NCI-H2227 (cell line): ENCODE measurements at regions not wholly inside any gene's neighbourhood (a gene's known extent, or its start where the extent isn't known, plus 50 kb on each side); places are given as distances from the start of the nearest gene placed in this dataset.
"Not testable (repeated sequence)": the region's sequence is repeated elsewhere in the genome, so short reads cannot be mapped to it uniquely, and the experiment has no call there.

Experiments
- DNase-seq: peaks from one replicate; lab custom pipeline; 2025; ENCODE audit not compliant: unreplicated experiment; lab: John Stamatoyannopoulos, UW

- DNase-seq = no peak
Observed at GRCh38 chr2:40564184-40564583, 112.3 kb upstream of the SLC8A1 start.

GRCh38 chr2:40579247-40579646 is 127.4 kb upstream of the SLC8A1 start:
- no peak for DNase-seq

DNA sequence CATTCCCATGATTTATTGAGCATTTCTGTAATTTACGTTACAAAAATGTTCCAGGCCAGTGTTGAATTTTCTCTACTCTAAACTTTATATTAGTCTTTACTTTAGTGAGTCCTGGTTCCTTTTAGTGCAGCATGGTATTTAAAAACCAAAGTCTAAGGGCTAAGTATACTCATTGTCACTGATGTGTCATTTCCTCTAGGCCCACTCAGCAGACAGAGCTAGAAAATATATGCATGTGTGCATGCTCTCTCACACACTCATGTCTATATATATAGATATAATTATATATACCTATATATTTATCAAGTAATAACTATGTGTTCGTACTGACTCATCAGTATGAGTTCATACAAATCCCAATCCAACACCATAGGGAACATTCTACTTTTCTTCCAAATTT is 132.5 kb upstream of the SLC8A1 start:
- no peak for DNase-seq

DNA sequence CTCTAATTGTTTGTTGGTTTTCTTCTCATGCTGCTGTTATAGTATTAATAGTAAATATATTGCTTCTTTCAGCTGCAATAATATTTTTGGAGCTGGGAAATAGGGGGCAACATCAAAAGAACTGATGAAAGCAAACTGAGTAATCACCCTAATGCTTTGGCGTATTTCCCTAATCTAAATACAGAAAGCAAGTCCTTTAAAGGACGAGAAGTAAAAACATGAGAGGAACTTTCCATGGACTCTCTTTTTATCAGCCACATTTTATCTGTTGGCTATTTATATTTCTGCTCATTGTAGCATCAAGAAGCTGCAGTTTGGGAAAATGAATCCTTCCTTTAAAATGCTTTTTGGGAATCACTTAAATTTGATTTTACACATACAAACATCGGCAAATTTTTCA is 139.9 kb upstream of the SLC8A1 start:
- DNase-seq = no peak

GRCh38 chr2:40592218-40592617 is 140.3 kb upstream of the SLC8A1 start:
- peak; percentile 58 for DNase-seq

- DNase-seq = no peak
Observed at GRCh38 chr2:40606862-40607261, 155.0 kb upstream of the SLC8A1 start.

DNA sequence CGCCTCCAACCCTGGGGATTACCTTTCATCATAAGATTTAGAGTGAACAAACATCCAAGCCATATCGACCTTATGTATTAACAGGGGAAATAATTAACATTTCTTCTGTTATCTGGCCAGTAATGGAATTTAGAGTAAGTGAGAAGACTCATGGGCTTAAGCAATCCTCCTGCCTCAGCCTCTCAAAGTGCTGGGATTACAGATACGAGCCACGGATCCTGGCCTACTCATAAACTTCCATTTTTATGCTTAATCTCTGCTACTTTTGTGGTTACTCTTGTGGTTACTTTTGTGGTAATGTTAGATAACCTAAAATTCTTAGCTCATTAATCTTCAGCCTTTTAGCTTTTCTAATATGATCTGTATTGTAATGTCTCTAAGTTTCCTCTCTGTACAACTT is 159.3 kb upstream of the SLC8A1 start:
- no peak for DNase-seq

- no peak for DNase-seq
Observed at GRCh38 chr2:40625849-40626248, 174.0 kb upstream of the SLC8A1 start.

- DNase-seq = no peak
Observed at GRCh38 chr2:40628556-40628955, 176.7 kb upstream of the SLC8A1 start.

GRCh38 chr2:40629768-40630434 is 178.0 kb upstream of the SLC8A1 start:
- DNase-seq = no peak

- DNase-seq = no peak
Observed at GRCh38 chr2:40639320-40639719, 187.4 kb upstream of the SLC8A1 start.

DNA sequence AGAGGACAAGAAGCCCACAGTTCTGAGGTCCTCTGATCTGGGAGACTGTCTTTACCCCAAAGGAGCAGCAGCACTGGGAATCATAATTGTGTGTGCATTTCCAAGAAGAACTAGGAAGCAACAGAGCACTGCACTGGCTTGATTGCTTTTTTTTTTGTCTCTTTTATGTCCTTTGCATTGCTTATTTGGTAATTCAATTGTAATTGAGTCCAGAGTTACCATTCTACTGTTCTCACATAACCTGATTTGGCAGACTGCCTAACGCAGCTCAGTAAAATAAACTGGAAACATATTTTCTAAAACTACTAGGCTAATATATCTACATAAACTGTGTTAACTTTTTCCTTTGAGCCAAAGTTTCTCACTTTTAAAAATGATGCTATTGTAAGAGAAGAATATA is 190.3 kb upstream of the SLC8A1 start:
- no peak for DNase-seq

GRCh38 chr2:40642726-40643125 is 190.8 kb upstream of the SLC8A1 start:
- no peak for DNase-seq

GRCh38 chr2:40646642-40647041 is 194.8 kb upstream of the SLC8A1 start:
- no peak for DNase-seq

GRCh38 chr2:40652155-40652554 is 200.3 kb upstream of the SLC8A1 start:
- DNase-seq = no peak

- no peak for DNase-seq
Observed at GRCh38 chr2:40653829-40654228, 201.9 kb upstream of the SLC8A1 start.

DNA sequence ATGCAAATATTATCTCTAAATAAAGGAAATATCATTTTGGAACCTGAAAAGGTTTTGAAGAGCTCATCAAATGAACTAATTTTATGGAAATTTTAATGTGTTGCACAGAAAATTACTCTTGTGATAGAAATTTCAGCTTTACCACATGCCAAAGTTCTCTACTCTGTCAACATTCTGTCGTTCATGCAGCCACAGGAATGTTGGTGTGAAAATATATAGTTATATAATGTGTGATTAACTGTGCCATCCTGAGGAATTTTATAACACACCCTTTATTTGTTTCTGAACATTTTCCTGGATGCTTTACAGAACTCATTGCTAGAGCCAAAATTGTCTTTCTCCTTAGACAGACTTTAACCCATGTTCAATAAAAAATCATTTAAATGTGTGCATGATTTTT is 202.5 kb upstream of the SLC8A1 start:
- no peak for DNase-seq

DNA sequence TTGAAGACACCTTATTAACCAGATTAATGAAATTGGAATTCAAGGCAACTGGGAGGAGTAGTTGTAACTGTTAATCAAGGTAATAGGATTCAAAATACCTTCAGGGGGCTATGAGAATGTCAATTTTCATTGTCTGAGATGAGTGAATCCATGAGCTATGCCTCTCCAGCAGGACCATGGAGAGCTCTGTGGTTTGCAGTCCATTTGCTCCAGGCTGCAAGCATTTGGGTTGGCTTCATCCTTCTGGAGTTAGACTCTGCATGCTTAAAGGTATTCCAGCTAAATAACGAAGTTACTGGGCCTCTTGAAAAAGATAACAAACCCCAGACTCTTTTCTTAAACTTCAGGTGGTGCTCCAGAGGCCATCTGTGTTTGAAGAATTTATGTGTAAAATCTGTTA is 207.1 kb upstream of the SLC8A1 start:
- DNase-seq = no peak

- no peak for DNase-seq
Observed at GRCh38 chr2:40665493-40666232, 213.8 kb upstream of the SLC8A1 start.

DNA sequence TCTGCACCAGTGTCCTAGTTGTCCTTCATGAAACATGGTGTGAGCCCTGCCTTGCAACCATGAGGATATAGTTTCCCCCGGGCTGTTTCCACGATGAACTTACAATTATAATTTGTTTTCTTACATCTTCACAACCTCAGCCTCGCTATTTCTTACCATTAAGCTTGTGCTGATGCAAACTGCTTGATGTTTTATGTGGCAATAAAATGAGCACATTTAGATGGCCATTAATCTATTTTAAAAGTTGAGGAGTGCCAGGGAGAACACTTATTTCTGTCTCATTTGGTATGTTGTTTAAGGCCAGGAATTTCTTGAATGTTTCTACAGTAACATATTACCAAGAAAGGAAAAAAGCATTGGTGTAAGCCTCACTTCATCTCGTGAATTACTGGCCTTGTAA is 214.5 kb upstream of the SLC8A1 start:
- no peak for DNase-seq

- DNase-seq = no peak
Observed at GRCh38 chr2:40668425-40668824, 216.5 kb upstream of the SLC8A1 start.

DNA sequence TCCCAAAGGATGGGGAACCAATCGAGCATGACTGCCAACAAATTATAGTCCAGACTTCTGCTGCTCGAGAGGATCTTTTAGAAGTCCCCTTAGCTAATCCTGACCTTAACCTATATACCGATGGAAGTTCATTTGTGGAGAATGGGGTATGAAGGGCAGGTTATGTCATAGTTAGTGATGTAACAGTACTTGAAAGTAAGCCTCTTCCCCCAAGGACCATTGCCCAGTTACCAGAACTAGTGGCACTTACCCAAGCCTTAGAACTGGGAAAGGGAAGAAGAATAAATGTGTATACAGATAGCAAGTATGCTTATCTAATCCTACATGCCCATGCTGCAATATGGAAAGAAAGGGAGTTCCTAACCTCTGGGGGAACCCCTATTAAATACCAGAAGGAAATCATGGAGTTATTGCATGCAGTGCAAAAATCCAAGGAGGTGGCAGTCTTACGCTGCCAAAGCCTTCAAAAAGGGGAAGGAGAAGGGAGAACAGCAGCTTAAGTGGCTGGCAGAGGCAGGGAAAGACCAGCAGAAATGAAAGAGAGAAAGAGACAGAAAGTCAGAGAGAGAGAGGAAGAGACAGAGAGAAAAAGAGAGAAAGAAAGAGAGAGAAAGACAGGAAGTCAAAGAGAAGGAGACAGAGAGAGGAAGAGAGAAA is 224.4 kb upstream of the SLC8A1 start:
- not testable (repeated sequence) for DNase-seq
